ENCODE measurements at regions not wholly inside any gene's neighbourhood (a gene's known extent, or its start where the extent isn't known, plus 50 kb on each side); places are given as distances from the start of the nearest gene placed in this dataset.

DNA sequence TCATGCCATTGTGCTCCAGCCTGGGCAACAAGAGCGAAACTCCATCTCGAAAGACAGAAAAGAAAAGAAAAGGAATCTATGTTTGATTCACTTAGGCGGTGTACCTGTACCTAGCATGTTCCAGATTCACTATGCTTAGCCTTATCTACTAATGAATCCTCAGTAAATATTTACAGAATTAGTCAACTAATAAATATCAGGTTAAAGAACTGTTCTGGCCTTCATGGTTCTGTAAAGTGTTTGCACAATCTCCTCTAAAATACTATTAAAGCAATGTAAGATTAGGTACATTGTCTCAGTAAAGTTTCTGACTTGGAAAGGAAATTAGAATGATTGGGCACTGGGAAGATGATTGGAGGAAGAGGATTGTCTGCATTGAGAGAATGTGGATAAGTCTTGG, 2770.4 kb downstream of the PCDH9 start:
- Histone ChIP-seq H3K9me3 (ENCODE audit: low read depth, low read length) (no peaks in the 10 kb centered on the region), H3K27ac (no peak overlapping the region), H3K36me3 (ENCODE audit: insufficient read depth, low read length) (no peaks in the 10 kb centered on the region), H3K4me3 (no peak overlapping the region), H3K9ac (ENCODE audit: insufficient read length) (no peak overlapping the region)
- no peak for TF ChIP-seq FOXP2 (optimal IDR thresholded peaks at IDR 0.05; ENCODE audit: control extremely low read depth, extremely low read length, insufficient read depth)
- no peak for TF ChIP-seq POLR2AphosphoS5 (IDR thresholded peaks at IDR 0.05; ENCODE audit: borderline replicate concordance, low read depth, low read length)
- TF ChIP-seq EZH2 (IDR thresholded peaks at IDR 0.05), result no peak
- no peak for DNase-seq (ENCODE audit: low read depth, low spot score)

DNA sequence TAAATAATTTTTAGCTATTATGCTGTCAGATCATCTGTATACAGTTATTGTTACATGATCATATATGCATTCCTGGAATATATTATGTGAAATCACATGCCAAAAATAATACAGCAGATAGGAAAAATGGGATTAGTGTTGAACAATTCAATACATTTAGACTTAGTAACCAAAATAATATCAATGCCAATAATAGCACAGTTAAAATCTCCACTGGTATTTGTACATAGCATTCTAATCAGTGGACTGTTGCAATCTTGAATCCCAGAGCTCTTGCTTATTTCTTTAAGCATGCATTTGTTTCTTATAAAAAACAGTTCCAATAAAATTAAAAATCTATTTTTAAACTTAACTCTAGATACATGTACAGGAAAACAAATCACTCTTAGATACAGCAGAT, 2772.2 kb downstream of the PCDH9 start:
- TF ChIP-seq POLR2AphosphoS5 (IDR thresholded peaks at IDR 0.05; ENCODE audit: borderline replicate concordance, low read depth, low read length) (no peak), FOXP2 (optimal IDR thresholded peaks at IDR 0.05; ENCODE audit: control extremely low read depth, extremely low read length, insufficient read depth) (no peak), EZH2 (IDR thresholded peaks at IDR 0.05) (no peak)
- no peaks in the 10 kb centered on the region for H3K36me3 ChIP-seq (ENCODE audit: insufficient read depth, low read length)
- no peaks in the 10 kb centered on the region for H3K9me3 ChIP-seq (ENCODE audit: low read depth, low read length)
- H3K4me3 ChIP-seq, result no peak overlapping the region
- DNase-seq (ENCODE audit: low read depth, low spot score), result no peak
- no peak overlapping the region for H3K27ac ChIP-seq
- H3K9ac ChIP-seq (ENCODE audit: insufficient read length), result no peak overlapping the region

DNA sequence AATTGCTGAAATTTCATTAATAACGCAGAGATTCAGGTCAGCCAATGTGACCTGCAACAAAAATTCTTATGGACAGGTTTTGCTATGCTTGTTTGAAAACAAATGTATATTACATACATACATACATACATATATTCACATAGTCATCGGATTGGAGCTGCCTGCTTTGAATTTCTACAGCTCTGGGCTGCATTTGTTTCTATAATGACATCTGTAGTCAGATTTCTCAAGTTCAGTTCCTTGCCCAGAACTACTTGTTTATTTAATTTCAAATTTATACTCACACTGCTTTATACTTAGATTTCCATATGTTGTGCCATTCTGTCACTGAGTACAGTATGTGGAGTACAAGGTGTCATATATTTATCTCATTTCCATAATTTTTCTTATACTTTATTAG, 2775.0 kb downstream of the PCDH9 start:
- Histone ChIP-seq H3K9ac (ENCODE audit: insufficient read length) (no peak overlapping the region), H3K4me3 (no peak overlapping the region), H3K36me3 (ENCODE audit: insufficient read depth, low read length) (no peaks in the 10 kb centered on the region), H3K27ac (no peak overlapping the region), H3K9me3 (ENCODE audit: low read depth, low read length) (no peaks in the 10 kb centered on the region)
- DNase-seq (ENCODE audit: low read depth, low spot score), result no peak
- TF ChIP-seq FOXP2 (optimal IDR thresholded peaks at IDR 0.05; ENCODE audit: control extremely low read depth, extremely low read length, insufficient read depth), result no peak
- no peak for TF ChIP-seq EZH2 (IDR thresholded peaks at IDR 0.05)
- no peak for TF ChIP-seq POLR2AphosphoS5 (IDR thresholded peaks at IDR 0.05; ENCODE audit: borderline replicate concordance, low read depth, low read length)

- no peak overlapping the region for H3K9ac ChIP-seq (ENCODE audit: insufficient read length)
- no peaks in the 10 kb centered on the region for H3K36me3 ChIP-seq (ENCODE audit: insufficient read depth, low read length)
- no peak overlapping the region for H3K4me3 ChIP-seq
- H3K27ac ChIP-seq, result no peak overlapping the region
- no peak for DNase-seq (ENCODE audit: low read depth, low spot score)
- H3K9me3 ChIP-seq (ENCODE audit: low read depth, low read length), result no peaks in the 10 kb centered on the region
- TF ChIP-seq POLR2AphosphoS5 (IDR thresholded peaks at IDR 0.05; ENCODE audit: borderline replicate concordance, low read depth, low read length), result no peak
- no peak for TF ChIP-seq EZH2 (IDR thresholded peaks at IDR 0.05)
- no peak for TF ChIP-seq FOXP2 (optimal IDR thresholded peaks at IDR 0.05; ENCODE audit: control extremely low read depth, extremely low read length, insufficient read depth)
Observed at GRCh38 chr13:64453831-64454230, 2776.3 kb downstream of the PCDH9 start.

- H3K9me3 ChIP-seq (ENCODE audit: low read depth, low read length), result no peaks in the 10 kb centered on the region
- H3K36me3 ChIP-seq (ENCODE audit: insufficient read depth, low read length), result no peaks in the 10 kb centered on the region
- no peak overlapping the region for H3K27ac ChIP-seq
- no peak overlapping the region for H3K9ac ChIP-seq (ENCODE audit: insufficient read length)
- H3K4me3 ChIP-seq, result no peak overlapping the region
- TF ChIP-seq EZH2 (IDR thresholded peaks at IDR 0.05) (no peak), FOXP2 (optimal IDR thresholded peaks at IDR 0.05; ENCODE audit: control extremely low read depth, extremely low read length, insufficient read depth) (no peak), POLR2AphosphoS5 (IDR thresholded peaks at IDR 0.05; ENCODE audit: borderline replicate concordance, low read depth, low read length) (no peak)
- no peak for DNase-seq (ENCODE audit: low read depth, low spot score)
Observed at GRCh38 chr13:64446372-64446771, 2783.8 kb downstream of the PCDH9 start.

GRCh38 chr13:64441740-64442139, 2788.4 kb downstream of the PCDH9 start:
- Histone ChIP-seq H3K9me3 (ENCODE audit: low read depth, low read length) (no peaks in the 10 kb centered on the region), H3K4me3 (no peak overlapping the region), H3K27ac (no peak overlapping the region), H3K9ac (ENCODE audit: insufficient read length) (no peak overlapping the region), H3K36me3 (ENCODE audit: insufficient read depth, low read length) (no peaks in the 10 kb centered on the region)
- TF ChIP-seq FOXP2 (optimal IDR thresholded peaks at IDR 0.05; ENCODE audit: control extremely low read depth, extremely low read length, insufficient read depth) (no peak), POLR2AphosphoS5 (IDR thresholded peaks at IDR 0.05; ENCODE audit: borderline replicate concordance, low read depth, low read length) (no peak), EZH2 (IDR thresholded peaks at IDR 0.05) (no peak)
- no peak for DNase-seq (ENCODE audit: low read depth, low spot score)

- TF ChIP-seq FOXP2 (optimal IDR thresholded peaks at IDR 0.05; ENCODE audit: control extremely low read depth, extremely low read length, insufficient read depth) (no peak), POLR2AphosphoS5 (IDR thresholded peaks at IDR 0.05; ENCODE audit: borderline replicate concordance, low read depth, low read length) (no peak), EZH2 (IDR thresholded peaks at IDR 0.05) (no peak)
- H3K9ac ChIP-seq (ENCODE audit: insufficient read length), result no peak overlapping the region
- H3K27ac ChIP-seq, result no peak overlapping the region
- H3K36me3 ChIP-seq (ENCODE audit: insufficient read depth, low read length), result no peaks in the 10 kb centered on the region
- no peaks in the 10 kb centered on the region for H3K9me3 ChIP-seq (ENCODE audit: low read depth, low read length)
- no peak overlapping the region for H3K4me3 ChIP-seq
- DNase-seq (ENCODE audit: low read depth, low spot score), result no peak
Observed at GRCh38 chr13:64438084-64438483, 2792.1 kb downstream of the PCDH9 start.

- no peak overlapping the region for H3K4me3 ChIP-seq
- no peak for TF ChIP-seq EZH2 (IDR thresholded peaks at IDR 0.05)
- no peak for TF ChIP-seq FOXP2 (optimal IDR thresholded peaks at IDR 0.05; ENCODE audit: control extremely low read depth, extremely low read length, insufficient read depth)
- TF ChIP-seq POLR2AphosphoS5 (IDR thresholded peaks at IDR 0.05; ENCODE audit: borderline replicate concordance, low read depth, low read length), result no peak
- no peaks in the 10 kb centered on the region for H3K9me3 ChIP-seq (ENCODE audit: low read depth, low read length)
- no peak for DNase-seq (ENCODE audit: low read depth, low spot score)
- H3K27ac ChIP-seq, result no peak overlapping the region
- no peak overlapping the region for H3K9ac ChIP-seq (ENCODE audit: insufficient read length)
- no peaks in the 10 kb centered on the region for H3K36me3 ChIP-seq (ENCODE audit: insufficient read depth, low read length)
Observed at GRCh38 chr13:64429691-64430090, 2800.4 kb downstream of the PCDH9 start.

DNA sequence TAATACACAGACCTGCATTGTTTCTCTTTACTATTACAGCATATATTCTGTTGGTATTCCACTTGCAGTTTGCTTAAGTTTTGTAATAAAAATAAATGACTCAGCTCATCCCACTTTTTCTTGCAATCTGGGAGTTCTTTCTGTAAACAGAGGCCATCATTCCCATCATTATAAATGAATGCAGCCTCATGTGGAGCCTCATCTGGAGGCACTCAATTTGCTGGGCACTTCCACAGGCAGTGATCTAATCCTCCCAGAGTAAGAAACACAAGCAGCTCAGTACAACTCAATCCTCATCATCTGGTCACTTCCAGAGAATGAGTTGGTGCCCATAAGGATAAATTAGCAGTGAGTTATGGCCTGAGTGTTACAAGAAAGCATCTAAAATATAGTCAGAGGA, 2801.9 kb downstream of the PCDH9 start:
- Histone ChIP-seq H3K27ac (no peak overlapping the region), H3K4me3 (no peak overlapping the region), H3K36me3 (ENCODE audit: insufficient read depth, low read length) (no peaks in the 10 kb centered on the region), H3K9ac (ENCODE audit: insufficient read length) (no peak overlapping the region), H3K9me3 (ENCODE audit: low read depth, low read length) (no peaks in the 10 kb centered on the region)
- no peak for DNase-seq (ENCODE audit: low read depth, low spot score)
- no peak for TF ChIP-seq EZH2 (IDR thresholded peaks at IDR 0.05)
- no peak for TF ChIP-seq FOXP2 (optimal IDR thresholded peaks at IDR 0.05; ENCODE audit: control extremely low read depth, extremely low read length, insufficient read depth)
- TF ChIP-seq POLR2AphosphoS5 (IDR thresholded peaks at IDR 0.05; ENCODE audit: borderline replicate concordance, low read depth, low read length), result no peak
